Activated T-cell treated with anti-CD3 and anti-CD28 coated beads, Interleukin-2, amount 50 U/mL, for 4 hours (primary cell): ENCODE measurements at regions not wholly inside any gene's neighbourhood (a gene's known extent, or its start where the extent isn't known, plus 50 kb on each side); places are given as distances from the start of the nearest gene placed in this dataset.

Source experiments
- ATAC-seq, 2 donors: fragments of 200-7000 bp; cut with Tn5 transposase; one replicate each; pipeline ENCODE4 v1.10.0; 2021
- DNase-seq: peaks from one replicate; pipeline ENCODE4 v3.0.0-alpha.2; 2020
- H3K27me3 Mint-ChIP-seq: one replicate; pipeline ENCODE4 v1.8.0; 2021; ENCODE audit warnings: low read depth, mixed read lengths
- H3K36me3 Mint-ChIP-seq: one replicate; pipeline ENCODE4 v1.8.0; 2022; ENCODE audit warnings: mixed read lengths; ENCODE audit not compliant: insufficient read depth
- H3K4me1 Mint-ChIP-seq: one replicate; pipeline ENCODE4 v1.8.0; 2021; ENCODE audit warnings: low read depth, mixed read lengths
- H3K4me3 Mint-ChIP-seq: one replicate; pipeline ENCODE4 v1.8.0; 2021; ENCODE audit warnings: mild to moderate bottlenecking, moderate library complexity, mixed read lengths
- H3K9me3 Mint-ChIP-seq: one replicate; pipeline ENCODE4 v1.8.0; 2021; ENCODE audit warnings: mixed read lengths

DNA sequence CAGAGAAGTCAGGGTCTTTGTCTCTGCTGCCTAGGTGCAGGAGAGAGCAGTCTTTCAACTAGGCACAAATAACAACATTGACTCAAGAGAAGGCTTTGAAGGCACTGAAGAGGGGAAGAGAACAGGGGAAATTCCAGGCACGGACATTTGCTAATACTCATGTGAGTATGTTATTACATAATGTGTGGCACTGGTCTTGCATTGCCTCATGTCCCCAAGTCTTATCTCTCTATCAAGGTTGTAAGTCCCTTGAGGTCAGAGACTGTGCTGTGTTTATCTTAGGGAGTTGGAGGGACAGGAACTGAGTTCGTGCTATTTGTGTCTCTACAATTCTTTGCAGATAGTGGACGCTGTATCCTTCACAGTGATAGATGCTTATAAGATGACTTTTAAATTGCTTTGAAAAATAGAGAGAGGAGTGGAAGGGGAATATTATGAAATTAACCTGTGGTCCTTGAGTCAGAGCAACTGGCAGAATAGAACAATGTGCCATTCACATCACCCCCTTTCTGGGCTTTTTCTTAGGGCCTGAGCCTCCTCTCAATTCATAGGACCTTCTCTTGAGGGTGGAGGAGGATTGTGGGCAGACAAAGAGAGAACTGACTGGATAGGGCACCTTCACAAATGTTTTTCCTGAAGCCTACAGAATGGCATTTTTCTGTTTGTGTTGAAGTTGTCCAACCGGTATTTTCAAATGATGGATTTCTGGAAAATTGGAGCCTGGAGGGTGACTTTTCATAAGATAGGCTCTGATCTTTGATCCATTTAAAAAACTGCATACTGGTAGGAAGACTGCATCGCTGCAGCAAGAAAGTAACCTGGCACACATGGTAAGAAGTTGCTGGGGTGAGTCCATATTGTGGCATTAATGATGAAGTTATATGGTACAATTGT is 96.6 kb upstream of the CXCR4 start:
- no peak overlapping the region for H3K4me3 Mint-ChIP-seq
- peaks cover 50% of the 10 kb centered on the region for H3K4me1 Mint-ChIP-seq
- DNase-seq, result no peak
- H3K36me3 Mint-ChIP-seq, result no peaks in the 10 kb centered on the region
- H3K9me3 Mint-ChIP-seq, result peaks cover 6% of the 10 kb centered on the region
- no peaks in the 10 kb centered on the region for H3K27me3 Mint-ChIP-seq
- no peak for ATAC-seq

DNA sequence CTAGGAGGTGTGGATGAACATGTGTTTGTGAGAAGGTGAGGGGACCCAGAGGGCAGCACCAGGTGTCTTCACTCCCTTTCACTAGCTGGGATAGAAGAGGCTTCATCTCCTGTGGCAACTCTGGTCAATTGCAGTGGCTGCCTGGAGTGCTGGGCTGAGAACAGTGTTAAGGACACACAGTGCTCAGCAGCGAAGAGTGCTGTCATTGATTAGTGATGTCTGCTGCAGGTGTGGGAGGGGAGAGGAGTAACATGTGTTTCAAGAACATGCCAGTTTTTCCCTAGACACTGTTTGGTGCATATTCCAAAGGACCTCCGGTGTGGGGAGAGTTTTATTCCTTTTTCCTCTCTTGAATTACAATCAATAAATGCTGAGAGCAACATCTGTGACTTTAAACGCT is 95.9 kb upstream of the CXCR4 start:
- no peaks in the 10 kb centered on the region for H3K27me3 Mint-ChIP-seq
- H3K9me3 Mint-ChIP-seq, result peaks cover 12% of the 10 kb centered on the region
- no peak overlapping the region for H3K4me3 Mint-ChIP-seq
- peaks cover 54% of the 10 kb centered on the region for H3K4me1 Mint-ChIP-seq
- DNase-seq (no peak), ATAC-seq (no peak)
- no peaks in the 10 kb centered on the region for H3K36me3 Mint-ChIP-seq

DNA sequence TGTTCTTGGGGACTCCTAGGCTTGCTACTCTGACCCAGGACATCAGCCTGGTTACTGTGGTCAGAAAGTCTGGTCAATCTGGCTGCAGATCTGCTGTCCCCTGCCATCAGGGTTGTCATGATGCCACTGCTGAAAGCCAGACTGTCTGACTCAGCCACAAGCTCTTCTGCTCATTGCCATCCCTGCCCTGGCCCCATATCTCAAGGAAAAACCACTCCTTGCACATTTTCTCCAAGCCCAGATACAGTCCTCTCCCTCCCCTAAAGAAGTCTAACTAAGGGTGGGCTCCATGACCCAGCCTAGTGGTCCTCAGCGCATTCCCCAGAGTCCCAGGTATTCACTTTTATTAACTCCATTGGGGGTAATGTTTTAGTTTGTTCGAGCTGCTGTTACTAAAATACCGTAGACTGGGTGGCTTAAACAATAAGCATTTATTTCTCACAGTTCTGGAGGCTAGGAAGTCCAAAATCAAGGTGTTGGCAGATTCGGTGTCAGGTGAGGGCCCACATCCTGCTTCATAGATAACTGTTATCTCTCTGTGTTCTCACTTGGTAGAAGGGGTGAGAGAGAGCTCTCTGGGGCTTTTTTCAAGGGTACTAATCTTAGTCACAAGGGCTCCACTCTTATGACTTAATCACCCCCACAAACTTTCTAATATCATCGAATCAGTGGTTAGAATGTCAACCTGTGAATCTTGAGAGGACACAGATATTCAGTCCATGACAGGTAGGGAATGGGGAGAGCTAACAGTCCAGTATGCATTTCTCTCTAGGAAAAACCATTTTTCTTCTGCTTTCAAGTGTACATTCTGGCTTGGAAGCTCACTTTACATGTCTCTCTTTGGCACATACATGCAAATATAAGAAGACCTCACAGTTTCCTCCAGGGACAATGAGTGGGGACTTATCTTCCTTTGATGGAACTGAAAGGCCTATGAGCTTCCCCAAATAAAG is 94.8 kb upstream of the CXCR4 start:
- H3K4me1 Mint-ChIP-seq, result peaks cover 52% of the 10 kb centered on the region

DNA sequence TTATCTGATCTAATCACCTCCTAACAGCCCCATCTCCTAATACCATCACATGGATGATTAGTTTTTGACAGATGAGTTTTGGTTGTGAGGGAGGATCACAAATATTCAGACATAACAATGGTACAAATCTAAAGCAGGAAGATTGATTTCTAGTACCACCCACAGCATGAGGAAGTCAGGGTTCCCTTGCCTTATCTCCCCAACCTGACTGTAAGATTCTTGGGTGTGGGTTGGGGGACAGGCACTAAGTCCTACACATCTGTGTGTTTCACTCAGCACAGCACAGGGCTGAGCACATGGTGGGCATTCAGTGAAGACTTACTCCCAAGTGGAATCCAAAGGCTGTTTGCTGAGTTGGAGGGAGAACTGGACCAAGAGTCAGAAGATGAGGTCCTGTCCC is 93.8 kb upstream of the CXCR4 start:
- H3K36me3 Mint-ChIP-seq, result no peaks in the 10 kb centered on the region
- no peak overlapping the region for H3K4me3 Mint-ChIP-seq
- H3K4me1 Mint-ChIP-seq, result peaks cover 57% of the 10 kb centered on the region
- ATAC-seq (no peak), DNase-seq (no peak)
- peaks cover 12% of the 10 kb centered on the region for H3K9me3 Mint-ChIP-seq
- H3K27me3 Mint-ChIP-seq, result no peaks in the 10 kb centered on the region

More for the DNA sequence above, 94.8 kb upstream of the CXCR4 start:
- Mint-ChIP-seq H3K4me3 (no peak overlapping the region), H3K27me3 (no peaks in the 10 kb centered on the region), H3K9me3 (peaks cover 12% of the 10 kb centered on the region), H3K36me3 (no peaks in the 10 kb centered on the region)
- ATAC-seq, result peak; percentile 90 to 96
- no peak for DNase-seq

DNA sequence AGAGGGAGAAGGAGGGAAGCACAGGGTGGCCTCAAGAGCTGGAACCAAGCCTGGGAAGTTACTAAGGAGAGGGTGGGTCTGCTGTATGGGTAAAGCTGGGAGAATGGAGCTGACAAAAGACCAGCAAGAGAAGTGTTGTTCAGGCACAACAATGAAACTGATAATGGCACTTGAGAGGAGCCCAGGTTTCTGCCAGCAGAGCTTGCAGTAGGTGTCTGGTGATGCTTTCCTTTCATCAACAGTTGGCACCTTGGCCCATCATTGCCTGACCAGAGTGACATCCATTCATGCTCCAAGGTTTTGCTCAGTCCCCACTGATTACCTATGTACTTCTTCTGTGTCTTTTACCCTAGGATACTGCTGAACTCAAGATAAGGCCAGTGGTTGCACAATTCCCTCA is 92.9 kb upstream of the CXCR4 start:
- no peaks in the 10 kb centered on the region for H3K36me3 Mint-ChIP-seq
- peaks cover 65% of the 10 kb centered on the region for H3K4me1 Mint-ChIP-seq
- ATAC-seq (no peak), DNase-seq (no peak)
- peaks cover 12% of the 10 kb centered on the region for H3K9me3 Mint-ChIP-seq
- H3K4me3 Mint-ChIP-seq, result no peak overlapping the region
- H3K27me3 Mint-ChIP-seq, result no peaks in the 10 kb centered on the region

DNA sequence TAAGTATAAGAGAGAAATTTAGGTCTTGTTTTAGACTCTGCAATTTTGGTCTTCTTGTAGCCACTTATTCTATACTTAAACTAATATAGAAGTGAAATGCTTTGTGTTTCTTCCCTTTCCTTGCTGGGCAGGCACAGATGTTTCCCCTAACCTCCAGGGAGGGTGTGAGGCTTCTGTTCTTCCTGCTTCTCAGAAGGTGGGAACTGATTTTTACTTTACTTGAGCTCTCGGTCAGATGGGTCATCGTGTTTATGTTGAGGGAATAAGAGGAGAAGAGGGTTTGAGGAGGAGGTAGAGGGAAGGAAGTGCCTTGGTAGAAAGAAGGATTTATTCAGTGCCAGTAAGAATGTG is 92.5 kb upstream of the CXCR4 start:
- Mint-ChIP-seq H3K9me3 (peaks cover 12% of the 10 kb centered on the region), H3K4me3 (no peak overlapping the region), H3K36me3 (no peaks in the 10 kb centered on the region), H3K27me3 (no peaks in the 10 kb centered on the region), H3K4me1 (peaks cover 68% of the 10 kb centered on the region)
- ATAC-seq (no peak), DNase-seq (no peak)

DNA sequence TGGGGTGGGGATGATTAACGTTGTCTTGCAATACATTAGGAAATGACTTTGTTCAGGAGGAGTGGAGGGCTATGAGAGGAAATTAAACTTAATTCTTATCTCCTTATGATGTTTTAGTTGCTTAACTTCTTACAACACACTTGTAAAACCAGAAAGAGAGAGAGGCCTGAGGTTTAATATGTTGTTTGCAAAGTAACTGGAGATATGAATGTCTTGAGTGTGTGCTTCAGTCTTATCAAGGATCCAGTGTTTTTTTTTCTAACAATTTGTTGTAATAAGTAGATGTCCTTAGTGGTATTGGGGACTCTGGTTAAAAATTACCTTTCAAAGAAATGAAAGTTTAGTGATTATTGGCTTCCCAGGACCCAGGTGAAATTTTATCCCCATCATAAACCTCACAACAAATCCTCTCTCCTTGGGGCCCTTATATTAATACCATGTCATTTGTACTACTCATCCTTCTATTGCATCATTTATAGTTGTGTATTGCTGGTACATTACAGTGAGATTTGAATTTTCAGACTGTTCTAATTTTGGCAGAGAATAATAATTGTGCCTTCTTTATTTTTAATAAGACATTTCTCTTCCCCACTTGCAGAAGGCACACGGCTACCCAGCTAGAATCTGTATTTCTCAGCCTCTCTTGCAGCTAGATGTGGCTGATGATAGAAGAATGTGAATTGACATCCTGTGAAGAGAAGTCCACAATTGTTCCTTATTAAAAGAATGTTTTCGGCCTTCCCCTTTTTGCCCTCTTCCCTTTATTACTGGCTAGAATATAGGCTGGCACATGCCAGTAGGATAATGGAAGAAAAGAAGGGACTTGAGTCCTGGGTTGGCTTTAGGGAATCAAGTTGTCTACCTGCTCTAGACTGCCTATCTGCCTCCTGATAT is 91.9 kb upstream of the CXCR4 start:
- peaks cover 12% of the 10 kb centered on the region for H3K9me3 Mint-ChIP-seq
- peaks cover 66% of the 10 kb centered on the region for H3K4me1 Mint-ChIP-seq
- H3K36me3 Mint-ChIP-seq, result no peaks in the 10 kb centered on the region
- H3K4me3 Mint-ChIP-seq, result no peak overlapping the region
- no peak for DNase-seq
- H3K27me3 Mint-ChIP-seq, result no peaks in the 10 kb centered on the region
- no peak for ATAC-seq

DNA sequence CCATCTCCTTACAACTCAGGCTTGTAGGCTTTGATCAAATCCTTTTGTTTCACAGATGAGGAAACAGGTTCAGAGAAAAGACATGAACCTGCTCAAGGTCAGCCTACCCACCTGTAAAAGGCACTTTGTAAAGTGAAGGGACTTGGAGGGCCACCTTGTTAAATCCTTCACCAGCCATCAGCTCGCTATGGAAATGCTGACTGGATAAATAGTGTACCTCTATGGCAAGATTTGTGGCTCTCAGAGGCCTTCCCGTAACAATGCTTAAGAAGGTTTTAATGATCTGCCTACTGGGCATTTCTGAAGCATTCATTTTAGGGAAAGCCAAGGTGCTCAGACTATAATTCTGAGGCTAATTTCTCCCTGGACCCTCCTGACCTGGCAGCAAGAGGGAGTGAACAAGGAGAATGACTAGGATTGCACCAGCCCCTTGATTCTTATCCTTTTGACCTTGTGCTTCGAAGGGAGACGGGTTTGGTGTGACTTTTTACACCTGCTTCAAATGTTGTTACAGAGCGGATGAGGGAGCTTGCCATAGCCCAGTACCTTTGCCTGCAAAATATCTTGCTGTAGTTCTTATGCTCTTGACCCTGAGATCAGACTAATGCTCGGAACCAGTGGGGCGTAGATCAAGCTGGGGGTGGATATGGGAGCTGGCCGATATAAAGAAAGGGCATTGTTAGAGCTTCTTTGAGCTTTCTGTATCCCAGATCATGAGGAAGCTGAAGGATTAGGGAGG is 90.9 kb upstream of the CXCR4 start:
- Mint-ChIP-seq H3K27me3 (no peaks in the 10 kb centered on the region), H3K4me3 (no peak overlapping the region), H3K4me1 (peaks cover 60% of the 10 kb centered on the region), H3K36me3 (no peaks in the 10 kb centered on the region), H3K9me3 (peaks cover 12% of the 10 kb centered on the region)
- DNase-seq, result no peak
- ATAC-seq, result no peak

DNA sequence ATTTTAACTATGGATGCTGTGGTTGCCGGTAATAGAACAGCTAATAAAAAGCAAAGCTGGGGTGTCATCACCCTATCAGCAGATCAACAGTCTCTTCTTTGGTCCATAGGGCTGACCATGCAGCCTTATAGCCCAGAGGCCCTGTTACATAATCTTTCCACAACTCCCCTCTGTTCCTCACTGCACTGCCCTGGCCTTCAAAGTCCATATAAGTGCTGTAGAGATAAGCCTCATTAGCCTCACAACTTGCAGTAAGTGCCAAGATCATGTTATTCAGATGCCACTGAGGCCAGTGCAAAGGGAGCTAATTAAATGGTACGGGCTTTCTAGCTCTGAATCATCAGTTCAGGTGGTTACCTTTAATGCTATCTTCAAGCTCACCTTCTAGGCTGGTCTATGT is 89.7 kb upstream of the CXCR4 start:
- Mint-ChIP-seq H3K9me3 (peaks cover 12% of the 10 kb centered on the region), H3K4me1 (peaks cover 48% of the 10 kb centered on the region), H3K27me3 (peaks cover 2% of the 10 kb centered on the region), H3K36me3 (no peaks in the 10 kb centered on the region), H3K4me3 (no peak overlapping the region)
- no peak for ATAC-seq
- DNase-seq, result no peak

DNA sequence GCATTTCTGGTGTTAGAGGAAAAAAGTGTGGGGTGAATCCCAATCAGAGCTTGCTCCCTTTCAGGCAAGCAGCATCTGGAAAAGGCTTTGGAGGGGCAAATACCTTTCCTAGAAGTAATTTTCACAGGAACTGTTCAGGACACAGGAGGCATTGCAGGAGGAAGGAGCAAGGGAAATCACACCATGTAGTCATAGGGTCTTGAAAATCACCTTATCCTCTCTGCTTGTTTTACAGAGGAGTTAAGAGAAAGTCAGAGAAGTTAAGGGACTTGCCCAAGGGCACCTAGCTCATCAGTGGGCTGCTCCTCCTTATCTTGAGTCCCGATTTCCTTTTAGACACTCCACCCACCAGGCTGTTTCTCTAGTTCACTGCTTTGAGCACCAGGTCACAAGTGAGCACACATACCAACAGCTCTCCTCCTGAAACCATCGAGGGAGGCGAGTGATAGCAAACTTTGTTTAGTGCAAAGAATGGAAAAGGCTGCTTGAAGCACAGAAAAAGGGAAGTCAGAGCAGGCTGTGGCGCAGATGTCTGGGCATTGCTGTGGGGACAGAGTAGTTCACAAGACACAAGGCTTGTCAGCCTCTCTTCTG is 89.2 kb upstream of the CXCR4 start:
- H3K27me3 Mint-ChIP-seq, result peaks cover 2% of the 10 kb centered on the region
- ATAC-seq (peak; percentile 73 to 79), DNase-seq (no peak)
- H3K36me3 Mint-ChIP-seq, result no peaks in the 10 kb centered on the region
- peaks cover 12% of the 10 kb centered on the region for H3K9me3 Mint-ChIP-seq
- peaks cover 43% of the 10 kb centered on the region for H3K4me1 Mint-ChIP-seq
- no peak overlapping the region for H3K4me3 Mint-ChIP-seq

DNA sequence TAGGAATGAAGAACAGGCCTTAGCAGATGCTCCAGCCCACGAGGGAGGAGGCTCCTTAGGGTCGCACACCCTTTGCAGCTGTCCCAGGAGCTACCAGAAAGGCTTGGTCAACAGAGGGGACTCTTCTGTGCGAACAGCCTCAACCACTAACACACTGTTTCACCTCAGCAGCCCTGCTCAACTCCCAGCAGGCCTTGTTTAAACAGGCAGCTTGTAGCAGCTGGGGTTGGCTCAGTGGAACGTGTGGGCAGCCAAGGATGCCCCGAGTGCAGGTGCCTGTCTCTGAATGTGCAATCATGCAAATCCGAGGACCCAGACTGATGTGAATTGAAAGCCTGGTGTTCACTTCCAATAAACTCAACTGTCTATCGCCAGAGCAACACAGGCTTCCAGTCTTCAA is 88.7 kb upstream of the CXCR4 start:
- DNase-seq (no peak), ATAC-seq (peak; percentile 69 to 70)
- H3K4me1 Mint-ChIP-seq, result peaks cover 37% of the 10 kb centered on the region
- H3K4me3 Mint-ChIP-seq, result no peak overlapping the region
- no peaks in the 10 kb centered on the region for H3K36me3 Mint-ChIP-seq
- H3K27me3 Mint-ChIP-seq, result peaks cover 2% of the 10 kb centered on the region
- peaks cover 12% of the 10 kb centered on the region for H3K9me3 Mint-ChIP-seq

DNA sequence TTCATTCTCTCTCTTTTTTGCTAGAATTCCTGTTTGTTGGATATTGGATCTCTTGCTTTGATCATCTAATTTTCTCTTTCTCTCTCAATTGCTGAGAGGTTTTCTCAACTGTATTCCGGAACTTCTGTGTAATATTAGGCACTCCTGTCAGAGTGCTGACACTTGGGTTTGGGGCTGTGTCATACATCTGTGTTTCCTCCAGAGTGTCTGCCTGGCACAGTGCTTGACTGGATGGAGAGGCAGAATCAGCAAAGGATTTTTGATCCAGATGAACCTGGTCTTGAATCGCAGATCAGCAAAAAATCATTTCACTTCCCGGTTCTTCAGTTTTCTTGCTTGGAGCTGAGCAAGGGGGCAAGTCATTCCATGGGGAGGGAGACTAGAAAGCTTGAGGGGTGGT is 87.7 kb upstream of the CXCR4 start:
- Mint-ChIP-seq H3K27me3 (peaks cover 2% of the 10 kb centered on the region), H3K4me1 (peaks cover 28% of the 10 kb centered on the region), H3K4me3 (no peak overlapping the region), H3K36me3 (no peaks in the 10 kb centered on the region), H3K9me3 (peaks cover 12% of the 10 kb centered on the region)
- DNase-seq (no peak), ATAC-seq (no peak)

DNA sequence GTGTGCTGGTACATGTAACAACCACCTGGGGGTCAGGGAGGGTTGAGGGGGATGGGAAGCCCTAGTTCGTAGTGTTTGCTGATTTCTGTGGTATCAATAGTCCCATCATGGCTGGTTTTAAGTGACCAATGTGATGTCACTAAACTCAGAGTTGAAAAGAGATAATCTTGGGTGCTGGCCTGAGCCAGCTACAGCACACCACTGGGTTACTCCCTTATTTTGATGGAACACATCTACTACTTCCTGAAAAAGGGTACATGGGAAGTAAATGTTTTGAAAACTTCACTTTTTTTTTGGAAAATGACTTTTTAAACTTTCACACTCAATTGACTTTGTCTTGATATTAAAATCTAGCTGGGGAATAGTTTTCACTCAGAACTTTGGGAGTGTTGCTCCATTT is 87.0 kb upstream of the CXCR4 start:
- no peak for ATAC-seq
- Mint-ChIP-seq H3K4me3 (no peak overlapping the region), H3K4me1 (peaks cover 25% of the 10 kb centered on the region), H3K27me3 (peaks cover 2% of the 10 kb centered on the region), H3K9me3 (peaks cover 9% of the 10 kb centered on the region), H3K36me3 (no peaks in the 10 kb centered on the region)
- DNase-seq, result no peak
